ENCODE measurements at regions not wholly inside any gene's neighbourhood (a gene's known extent, or its start where the extent isn't known, plus 50 kb on each side); places are given as distances from the start of the nearest gene placed in this dataset.

DNA sequence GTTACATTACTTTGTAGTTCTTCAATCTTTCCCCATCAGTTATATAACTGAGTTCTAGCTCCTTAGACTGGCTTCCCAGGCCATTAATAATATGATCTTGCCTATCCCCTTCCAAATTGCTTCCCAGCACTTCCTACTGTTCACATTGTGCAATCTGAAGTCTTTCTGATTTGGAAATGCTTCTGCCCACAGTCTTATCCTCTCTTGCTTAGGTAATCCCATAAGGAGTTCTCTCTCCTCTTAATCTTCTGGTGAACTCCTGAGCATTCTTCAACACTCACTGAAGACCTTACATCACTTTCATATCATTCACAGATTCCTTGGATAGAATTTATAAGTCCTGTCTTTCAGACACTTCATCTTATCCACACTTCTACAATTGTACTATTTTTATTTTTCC is 132.7 kb upstream of the TTC29 start:
- H3K36me3 Mint-ChIP-seq (ENCODE audit: low read depth) = no peaks in the 10 kb centered on the region
- Histone ChIP-seq H3K27ac (ENCODE audit: low read depth in 1 of 2, low read length in 2 of 2) (no peak overlapping the region), H3K4me1 (ENCODE audit: insufficient read depth, low read length) (no peaks in the 10 kb centered on the region), H3K4me3 (ENCODE audit: low read length) (no peak overlapping the region), H3K9me3 (ENCODE audit: control insufficient read depth in 1 of 2, insufficient read depth in 1 of 2, low read length in 2 of 2) (peaks cover 0 to 5% of the 10 kb centered on the region in 2 experiments), H3K36me3 (ENCODE audit: insufficient read depth, low read length) (no peaks in the 10 kb centered on the region), H3K27me3 (ENCODE audit: control insufficient read depth in 1 of 2, insufficient read depth in 2 of 2, low read length in 2 of 2) (no peaks in the 10 kb centered on the region)
- ChIA-PET CTCF (no interaction called here), POLR2A (no interaction called here)
- peaks cover 27% of the 10 kb centered on the region for H3K27me3 Mint-ChIP-seq
- intact Hi-C loops (cut with DNase I, micrococcal nuclease) = no loop called here
- H3K4me3 Mint-ChIP-seq = no peak overlapping the region
- H3K9me3 Mint-ChIP-seq = peaks cover under 1% of the 10 kb centered on the region
- no peak for DNase-seq
- H3K4me1 Mint-ChIP-seq (ENCODE audit: low read depth) = no peaks in the 10 kb centered on the region
- H3K27ac Mint-ChIP-seq = no peak overlapping the region
- TF ChIP-seq, protein P1, sequence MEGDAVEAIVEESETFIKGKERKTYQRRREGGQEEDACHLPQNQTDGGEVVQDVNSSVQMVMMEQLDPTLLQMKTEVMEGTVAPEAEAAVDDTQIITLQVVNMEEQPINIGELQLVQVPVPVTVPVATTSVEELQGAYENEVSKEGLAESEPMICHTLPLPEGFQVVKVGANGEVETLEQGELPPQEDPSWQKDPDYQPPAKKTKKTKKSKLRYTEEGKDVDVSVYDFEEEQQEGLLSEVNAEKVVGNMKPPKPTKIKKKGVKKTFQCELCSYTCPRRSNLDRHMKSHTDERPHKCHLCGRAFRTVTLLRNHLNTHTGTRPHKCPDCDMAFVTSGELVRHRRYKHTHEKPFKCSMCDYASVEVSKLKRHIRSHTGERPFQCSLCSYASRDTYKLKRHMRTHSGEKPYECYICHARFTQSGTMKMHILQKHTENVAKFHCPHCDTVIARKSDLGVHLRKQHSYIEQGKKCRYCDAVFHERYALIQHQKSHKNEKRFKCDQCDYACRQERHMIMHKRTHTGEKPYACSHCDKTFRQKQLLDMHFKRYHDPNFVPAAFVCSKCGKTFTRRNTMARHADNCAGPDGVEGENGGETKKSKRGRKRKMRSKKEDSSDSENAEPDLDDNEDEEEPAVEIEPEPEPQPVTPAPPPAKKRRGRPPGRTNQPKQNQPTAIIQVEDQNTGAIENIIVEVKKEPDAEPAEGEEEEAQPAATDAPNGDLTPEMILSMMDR (IDR thresholded peaks at IDR 0.05) = no peak
- ATAC-seq (ENCODE audit: poor library complexity) = no peak

- intact Hi-C loops (cut with DNase I, micrococcal nuclease) = no loop called here
- Mint-ChIP-seq H3K27ac (no peak overlapping the region), H3K4me1 (ENCODE audit: low read depth) (no peaks in the 10 kb centered on the region), H3K27me3 (peaks cover 23% of the 10 kb centered on the region), H3K4me3 (no peak overlapping the region), H3K36me3 (ENCODE audit: low read depth) (no peaks in the 10 kb centered on the region), H3K9me3 (no peaks in the 10 kb centered on the region)
- H3K9me3 ChIP-seq (ENCODE audit: control insufficient read depth in 1 of 2, insufficient read depth in 1 of 2, low read length in 2 of 2) = no peaks in the 10 kb centered on the region
- no peak overlapping the region for H3K27ac ChIP-seq (ENCODE audit: low read depth in 1 of 2, low read length in 2 of 2)
- ChIA-PET CTCF (no interaction called here), POLR2A (no interaction called here)
- DNase-seq (no peak), ATAC-seq (ENCODE audit: poor library complexity) (no peak)
- no peaks in the 10 kb centered on the region for H3K4me1 ChIP-seq (ENCODE audit: insufficient read depth, low read length)
- H3K4me3 ChIP-seq (ENCODE audit: low read length) = no peak overlapping the region
- TF ChIP-seq, protein P1 (IDR thresholded peaks at IDR 0.05) = no peak
- H3K36me3 ChIP-seq (ENCODE audit: insufficient read depth, low read length) = no peaks in the 10 kb centered on the region
- H3K27me3 ChIP-seq (ENCODE audit: control insufficient read depth in 1 of 2, insufficient read depth in 2 of 2, low read length in 2 of 2) = no peaks in the 10 kb centered on the region
Observed at GRCh38 chr4:147078875-147079658, 133.4 kb upstream of the TTC29 start.

DNA sequence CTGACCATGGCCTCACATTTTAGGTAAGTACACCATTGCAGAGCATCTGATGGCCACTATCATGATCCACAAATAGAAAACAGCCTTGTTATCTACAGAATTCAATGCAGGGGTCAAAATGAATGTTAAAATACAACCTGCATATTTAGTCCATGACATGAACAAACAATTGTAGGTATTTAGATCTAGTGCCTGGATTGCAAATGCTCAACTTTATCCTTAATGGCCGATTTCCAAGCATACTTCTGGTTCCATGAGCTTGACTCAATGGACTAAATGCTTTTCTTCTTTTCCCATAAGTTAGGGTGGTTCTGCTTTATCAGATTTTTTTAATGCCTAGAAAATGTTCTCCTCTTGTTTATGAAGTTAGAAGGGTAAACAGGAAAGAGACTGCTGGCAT is 139.2 kb upstream of the TTC29 start:
- H3K36me3 ChIP-seq (ENCODE audit: insufficient read depth, low read length) = no peaks in the 10 kb centered on the region
- Mint-ChIP-seq H3K4me3 (no peak overlapping the region), H3K4me1 (ENCODE audit: low read depth) (no peaks in the 10 kb centered on the region), H3K27me3 (peaks cover 22% of the 10 kb centered on the region), H3K36me3 (ENCODE audit: low read depth) (no peaks in the 10 kb centered on the region), H3K27ac (no peak overlapping the region), H3K9me3 (no peaks in the 10 kb centered on the region)
- POLR2A ChIA-PET = no interaction called here
- TF ChIP-seq, protein P1 (IDR thresholded peaks at IDR 0.05) = no peak
- no peak overlapping the region for H3K27ac ChIP-seq (ENCODE audit: low read depth in 1 of 2, low read length in 2 of 2)
- H3K4me1 ChIP-seq (ENCODE audit: insufficient read depth, low read length) = no peaks in the 10 kb centered on the region
- intact Hi-C loops (cut with DNase I, micrococcal nuclease) = no loop called here
- H3K9me3 ChIP-seq (ENCODE audit: control insufficient read depth in 1 of 2, insufficient read depth in 1 of 2, low read length in 2 of 2) = no peaks in the 10 kb centered on the region
- H3K27me3 ChIP-seq (ENCODE audit: control insufficient read depth in 1 of 2, insufficient read depth in 2 of 2, low read length in 2 of 2) = no peaks in the 10 kb centered on the region
- no peak overlapping the region for H3K4me3 ChIP-seq (ENCODE audit: low read length)
- CTCF ChIA-PET = no interaction called here
- ATAC-seq (ENCODE audit: poor library complexity) (no peak), DNase-seq (no peak)
